Fibroblast of lung (primary cell): ENCODE measurements at regions not wholly inside any gene's neighbourhood (a gene's known extent, or its start where the extent isn't known, plus 50 kb on each side); places are given as distances from the start of the nearest gene placed in this dataset.

Source experiments
- DNase-seq, 2 donors: peaks; one replicate each; pipeline versions ENCODE4 v3.0.0 to v3.0.0-alpha.2; 2010; ENCODE audit warnings: low read depth in 2 of 2
- H2AFZ ChIP-seq: 2 replicates; pipeline ENCODE4 v1.5.1; 2012; ENCODE audit warnings: low read length, control low read depth, inconsistent platforms
- H3K27ac ChIP-seq: 2 replicates; pipeline ENCODE4 v1.5.1; 2011; ENCODE audit warnings: low read length, control low read depth; ENCODE audit not compliant: insufficient read depth
- H3K27me3 ChIP-seq: 2 replicates; pipeline ENCODE4 v1.5.1; 2011; ENCODE audit warnings: mild to moderate bottlenecking, low read length; ENCODE audit not compliant: control insufficient read depth, insufficient read depth
- H3K36me3 ChIP-seq: 2 replicates; pipeline ENCODE4 v1.5.1; 2011; ENCODE audit warnings: low read length; ENCODE audit not compliant: control insufficient read depth, insufficient read depth
- H3K4me1 ChIP-seq: 2 replicates; pipeline ENCODE4 v1.5.1; 2011; ENCODE audit warnings: low read length; ENCODE audit not compliant: control insufficient read depth, insufficient read depth; ENCODE audit errors: extremely low read depth
- H3K4me2 ChIP-seq: 2 replicates; pipeline ENCODE4 v1.5.1; 2011; ENCODE audit warnings: low read length, control low read depth; ENCODE audit not compliant: insufficient read depth; ENCODE audit errors: extremely low read depth
- H3K4me3 ChIP-seq, 4 experiments: fragments of 200-600 bp in 1 of 4; sonication (generic) in 1 of 4; replicated peaks in 1 of 4; 2 replicates each; pipeline ENCODE4 v1.5.1; 2011 to 2016; ENCODE audit warnings: low read length in 4 of 4, low read depth in 3 of 4, mild to moderate bottlenecking in 3 of 4, control low read depth in 2 of 4, inconsistent platforms in 1 of 4, mixed read lengths in 1 of 4; ENCODE audit not compliant: insufficient read depth in 1 of 4; ENCODE audit errors: control extremely low read depth in 1 of 4
- H3K79me2 ChIP-seq: 2 replicates; pipeline ENCODE4 v1.5.1; 2012; ENCODE audit warnings: mild to moderate bottlenecking, low read length, inconsistent platforms; ENCODE audit not compliant: control insufficient read depth, insufficient read depth
- H3K9ac ChIP-seq: 2 replicates; pipeline ENCODE4 v1.5.1; 2011; ENCODE audit warnings: mild to moderate bottlenecking, low read length, control low read depth; ENCODE audit not compliant: insufficient read depth
- H3K9me3 ChIP-seq: 2 replicates; pipeline ENCODE4 v1.5.1; 2012; ENCODE audit warnings: low read depth, low read length; ENCODE audit not compliant: control insufficient read depth, insufficient read depth
- H4K20me1 ChIP-seq: 2 replicates; pipeline ENCODE4 v1.5.1; 2011; ENCODE audit warnings: low read length; ENCODE audit not compliant: control insufficient read depth, insufficient read depth; ENCODE audit errors: extremely low read depth
- EZH2 ChIP-seq: IDR thresholded peaks from 2 replicates; pipeline ENCODE4 v1.5.1; 2012; ENCODE audit warnings: low read length, control low read depth, mild to moderate bottlenecking; ENCODE audit errors: missing control alignments
- TF ChIP-seq, protein P1 (sequence below), 2 donors: IDR thresholded peaks in 1 of 2; conservative IDR thresholded peaks in 1 of 2; 1 replicate in 1 of 2; 2 replicates in 1 of 2; pipeline ENCODE4 v1.5.1; 2011 to 2012; ENCODE audit warnings: low read length in 2 of 2, control low read depth in 1 of 2, inconsistent platforms in 1 of 2, low read depth in 1 of 2, mild to moderate bottlenecking in 1 of 2

DNA sequence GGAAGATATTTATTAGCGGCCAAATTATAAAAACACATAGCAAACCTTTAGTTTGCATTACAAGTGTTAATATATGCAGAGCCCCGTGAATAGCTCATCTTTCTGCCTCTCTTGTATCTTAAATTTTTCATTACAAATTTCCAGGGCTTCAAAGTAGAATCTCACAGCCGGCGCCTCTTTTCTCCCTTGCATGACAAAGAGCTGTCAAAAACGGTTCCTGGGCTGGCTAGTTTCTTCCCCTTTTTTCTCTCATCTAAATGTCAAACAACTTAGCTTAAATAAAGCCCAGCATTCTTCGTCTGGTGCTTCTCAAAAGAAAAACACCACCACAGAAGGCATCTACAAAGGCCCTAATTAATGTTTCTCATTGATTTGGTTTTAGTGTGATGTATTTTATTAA is 253.0 kb downstream of the INSC start:
- no peaks in the 10 kb centered on the region for H4K20me1 ChIP-seq
- no peaks in the 10 kb centered on the region for H3K27me3 ChIP-seq

DNA sequence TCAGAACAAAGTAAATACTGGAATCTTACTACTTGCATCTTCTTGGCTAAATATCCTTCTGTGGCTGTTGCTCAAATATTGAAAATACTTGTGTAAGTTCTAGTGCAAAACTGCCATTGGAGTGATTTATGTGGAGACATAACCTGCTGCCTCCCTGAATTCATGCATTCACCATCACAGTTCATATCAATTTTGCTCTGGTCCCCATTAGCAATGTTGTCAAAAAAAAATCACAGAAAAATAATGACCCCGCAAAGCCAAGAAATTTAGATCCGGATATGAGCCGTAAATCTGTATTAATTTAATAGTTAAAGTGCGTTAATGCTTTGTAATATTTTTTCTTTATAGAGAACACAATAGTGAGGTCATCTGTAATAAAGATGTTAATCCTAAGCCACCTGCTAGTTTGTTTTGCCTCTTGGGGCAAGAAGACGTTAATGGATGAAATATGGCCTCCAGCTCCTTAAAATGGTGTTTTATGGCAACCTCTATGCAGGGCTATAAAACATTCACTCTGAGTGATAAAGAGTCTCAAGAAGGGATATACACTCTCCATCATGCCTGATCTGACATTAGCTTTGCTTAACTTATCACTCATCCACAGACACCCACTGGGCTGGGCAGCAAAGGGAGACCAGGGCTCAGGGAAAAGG is 255.9 kb downstream of the INSC start:
- Histone ChIP-seq H3K9me3 (no peaks in the 10 kb centered on the region), H2AFZ (no peak overlapping the region), H3K27me3 (no peaks in the 10 kb centered on the region), H3K27ac (no peak overlapping the region), H3K9ac (no peak overlapping the region), H4K20me1 (no peaks in the 10 kb centered on the region), H3K4me1 (no peaks in the 10 kb centered on the region), H3K4me2 (no peak overlapping the region), H3K4me3 (no peak overlapping the region), H3K79me2 (no peaks in the 10 kb centered on the region), H3K36me3 (no peaks in the 10 kb centered on the region)
- TF ChIP-seq, protein P1, sequence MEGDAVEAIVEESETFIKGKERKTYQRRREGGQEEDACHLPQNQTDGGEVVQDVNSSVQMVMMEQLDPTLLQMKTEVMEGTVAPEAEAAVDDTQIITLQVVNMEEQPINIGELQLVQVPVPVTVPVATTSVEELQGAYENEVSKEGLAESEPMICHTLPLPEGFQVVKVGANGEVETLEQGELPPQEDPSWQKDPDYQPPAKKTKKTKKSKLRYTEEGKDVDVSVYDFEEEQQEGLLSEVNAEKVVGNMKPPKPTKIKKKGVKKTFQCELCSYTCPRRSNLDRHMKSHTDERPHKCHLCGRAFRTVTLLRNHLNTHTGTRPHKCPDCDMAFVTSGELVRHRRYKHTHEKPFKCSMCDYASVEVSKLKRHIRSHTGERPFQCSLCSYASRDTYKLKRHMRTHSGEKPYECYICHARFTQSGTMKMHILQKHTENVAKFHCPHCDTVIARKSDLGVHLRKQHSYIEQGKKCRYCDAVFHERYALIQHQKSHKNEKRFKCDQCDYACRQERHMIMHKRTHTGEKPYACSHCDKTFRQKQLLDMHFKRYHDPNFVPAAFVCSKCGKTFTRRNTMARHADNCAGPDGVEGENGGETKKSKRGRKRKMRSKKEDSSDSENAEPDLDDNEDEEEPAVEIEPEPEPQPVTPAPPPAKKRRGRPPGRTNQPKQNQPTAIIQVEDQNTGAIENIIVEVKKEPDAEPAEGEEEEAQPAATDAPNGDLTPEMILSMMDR (conservative IDR thresholded peaks at IDR 0.05 in 1 of 2, IDR thresholded peaks at IDR 0.05 in 1 of 2; ENCODE audit: low read depth in 1 of 2, low read length in 2 of 2), result no peak
- TF ChIP-seq EZH2, result no peak
- DNase-seq, result no peak

More for the DNA sequence above, 253.0 kb downstream of the INSC start:
- DNase-seq, result no peak
- H3K4me1 ChIP-seq, result no peaks in the 10 kb centered on the region
- no peaks in the 10 kb centered on the region for H3K36me3 ChIP-seq
- H3K9ac ChIP-seq, result no peak overlapping the region
- no peak overlapping the region for H3K27ac ChIP-seq
- no peak overlapping the region for H3K4me2 ChIP-seq
- H2AFZ ChIP-seq, result no peak overlapping the region
- H3K9me3 ChIP-seq, result no peaks in the 10 kb centered on the region
- TF ChIP-seq, protein P1 (conservative IDR thresholded peaks at IDR 0.05 in 1 of 2, IDR thresholded peaks at IDR 0.05 in 1 of 2; ENCODE audit: low read depth in 1 of 2, low read length in 2 of 2), result no peak
- no peak for TF ChIP-seq EZH2
- H3K4me3 ChIP-seq, result no peak overlapping the region
- no peaks in the 10 kb centered on the region for H3K79me2 ChIP-seq

DNA sequence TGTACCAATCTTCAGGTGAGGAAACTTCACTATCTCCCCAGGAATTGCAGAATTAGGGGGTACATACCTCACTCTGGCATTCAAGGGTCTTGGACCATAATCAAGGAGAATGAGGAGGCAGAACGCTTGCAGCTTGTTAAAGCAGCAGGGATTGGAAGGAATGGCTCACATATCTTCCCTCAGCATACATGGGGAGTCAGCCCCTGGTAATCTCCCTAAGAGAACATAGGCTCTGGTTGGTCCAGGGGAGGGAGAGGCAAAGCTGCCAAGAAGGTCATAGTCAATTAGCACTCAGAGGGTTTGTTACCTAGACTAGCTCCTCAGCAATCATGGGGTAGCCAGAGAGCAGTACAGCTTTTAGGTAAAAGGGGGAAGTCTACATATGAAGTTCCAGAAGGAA is 256.8 kb downstream of the INSC start:
- DNase-seq, result no peak
- Histone ChIP-seq H3K27ac (no peak overlapping the region), H3K79me2 (no peaks in the 10 kb centered on the region), H3K27me3 (no peaks in the 10 kb centered on the region), H4K20me1 (no peaks in the 10 kb centered on the region), H2AFZ (no peak overlapping the region), H3K9me3 (no peaks in the 10 kb centered on the region), H3K9ac (no peak overlapping the region), H3K4me2 (no peak overlapping the region), H3K36me3 (no peaks in the 10 kb centered on the region), H3K4me3 (no peak overlapping the region), H3K4me1 (no peaks in the 10 kb centered on the region)
- TF ChIP-seq, protein P1 (conservative IDR thresholded peaks at IDR 0.05 in 1 of 2, IDR thresholded peaks at IDR 0.05 in 1 of 2; ENCODE audit: low read depth in 1 of 2, low read length in 2 of 2), result no peak
- no peak for TF ChIP-seq EZH2
